ENCODE measurements at regions not wholly inside any gene's neighbourhood (a gene's known extent, or its start where the extent isn't known, plus 50 kb on each side); places are given as distances from the start of the nearest gene placed in this dataset.
A peak's percentile ranks its signal among the peaks of the same experiment; 100 is the strongest.

DNA sequence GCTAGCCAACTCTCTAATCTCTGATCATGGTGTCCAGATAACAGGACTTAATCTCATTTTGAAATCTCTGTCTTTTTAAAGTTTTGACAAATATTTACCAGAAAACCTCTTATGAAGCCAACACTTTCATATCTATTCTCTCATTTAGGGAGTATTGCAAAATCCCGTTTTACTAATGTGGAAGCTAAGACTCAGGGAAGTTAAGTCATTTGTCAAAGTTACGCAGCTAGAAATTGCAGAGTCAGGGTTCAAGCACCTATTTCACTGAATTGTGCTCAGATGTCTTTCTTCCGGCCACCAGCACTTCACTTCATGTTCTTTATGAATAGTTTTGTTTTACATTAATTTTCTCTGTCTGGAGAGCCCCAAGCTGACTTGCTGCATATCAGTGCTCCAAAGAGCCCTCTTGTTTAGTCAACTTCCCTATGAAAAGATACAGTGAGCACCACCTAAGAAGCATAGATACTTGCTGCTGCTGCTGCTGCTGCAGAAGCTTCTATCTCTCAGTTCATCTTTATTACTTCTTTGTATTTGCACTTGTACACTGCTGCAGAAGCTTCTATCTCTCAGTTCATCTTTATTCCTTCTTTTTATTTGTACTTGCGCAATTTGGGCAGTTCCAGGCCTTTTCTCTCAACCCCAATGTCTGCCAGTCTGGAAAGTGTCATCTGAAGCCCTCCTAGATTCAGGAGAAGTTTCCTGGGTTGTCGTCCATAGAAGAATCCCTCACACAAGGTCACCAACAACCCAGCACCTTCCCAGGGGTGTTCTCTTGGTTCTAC, 329.7 kb downstream of the MAFB start:
- DNase-seq = no peak

DNA sequence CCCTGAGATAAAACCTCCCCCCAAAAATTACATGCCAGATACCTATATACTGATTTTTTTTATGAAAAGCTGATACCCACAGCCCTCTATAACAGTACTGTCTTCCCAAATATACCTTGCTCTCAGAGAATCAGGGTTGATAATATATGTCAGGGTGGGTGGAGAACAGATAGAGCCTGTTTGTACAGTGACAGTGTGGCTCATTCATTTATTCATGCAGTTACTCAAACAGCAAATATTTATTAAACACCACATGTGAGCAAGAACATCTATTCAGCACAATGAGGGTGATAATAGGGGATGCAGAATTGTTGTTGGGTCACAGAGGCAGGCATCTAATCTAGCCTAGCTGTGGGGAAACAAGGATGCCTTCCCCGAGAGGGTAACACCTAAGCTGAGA, 334.2 kb downstream of the MAFB start:
- no peak for DNase-seq

DNA sequence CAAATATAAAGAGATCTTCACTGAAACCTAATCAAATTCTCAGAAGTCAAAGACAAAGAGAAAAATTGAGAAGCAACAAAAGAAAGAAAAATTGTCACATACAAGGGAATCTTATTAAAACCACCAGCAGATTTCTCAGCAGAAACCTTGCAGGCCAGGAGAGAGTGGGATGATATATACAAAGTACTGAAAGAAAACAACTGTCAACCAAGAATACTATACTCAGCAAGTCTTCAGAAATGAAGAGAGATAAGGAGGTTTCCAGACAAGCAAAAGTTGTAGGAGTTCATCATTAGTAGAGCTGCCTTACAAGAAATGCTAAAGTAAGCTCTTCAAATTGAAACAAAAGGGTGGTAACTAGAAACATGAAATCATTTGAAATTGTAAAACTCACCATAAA, 345.6 kb downstream of the MAFB start:
- DNase-seq = no peak

DNA sequence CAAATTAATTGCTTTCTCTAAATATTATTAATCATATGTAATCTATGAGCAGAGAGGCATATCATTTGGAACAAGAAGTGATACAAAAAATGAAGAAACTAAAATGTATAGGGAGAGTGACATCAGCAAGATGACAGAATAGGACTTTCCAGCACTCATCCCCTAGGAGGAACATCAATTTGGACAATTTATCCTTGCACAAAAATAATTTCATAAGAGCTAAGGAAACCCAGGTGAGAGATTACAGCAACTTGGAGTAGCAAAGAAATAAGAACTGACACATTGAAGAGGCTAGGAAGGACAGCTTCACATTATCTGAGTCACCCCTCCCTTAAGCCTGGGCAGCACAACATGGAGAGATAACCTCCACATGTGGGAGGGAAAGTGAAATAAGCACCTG, 347.5 kb downstream of the MAFB start:
- DNase-seq = no peak

DNA sequence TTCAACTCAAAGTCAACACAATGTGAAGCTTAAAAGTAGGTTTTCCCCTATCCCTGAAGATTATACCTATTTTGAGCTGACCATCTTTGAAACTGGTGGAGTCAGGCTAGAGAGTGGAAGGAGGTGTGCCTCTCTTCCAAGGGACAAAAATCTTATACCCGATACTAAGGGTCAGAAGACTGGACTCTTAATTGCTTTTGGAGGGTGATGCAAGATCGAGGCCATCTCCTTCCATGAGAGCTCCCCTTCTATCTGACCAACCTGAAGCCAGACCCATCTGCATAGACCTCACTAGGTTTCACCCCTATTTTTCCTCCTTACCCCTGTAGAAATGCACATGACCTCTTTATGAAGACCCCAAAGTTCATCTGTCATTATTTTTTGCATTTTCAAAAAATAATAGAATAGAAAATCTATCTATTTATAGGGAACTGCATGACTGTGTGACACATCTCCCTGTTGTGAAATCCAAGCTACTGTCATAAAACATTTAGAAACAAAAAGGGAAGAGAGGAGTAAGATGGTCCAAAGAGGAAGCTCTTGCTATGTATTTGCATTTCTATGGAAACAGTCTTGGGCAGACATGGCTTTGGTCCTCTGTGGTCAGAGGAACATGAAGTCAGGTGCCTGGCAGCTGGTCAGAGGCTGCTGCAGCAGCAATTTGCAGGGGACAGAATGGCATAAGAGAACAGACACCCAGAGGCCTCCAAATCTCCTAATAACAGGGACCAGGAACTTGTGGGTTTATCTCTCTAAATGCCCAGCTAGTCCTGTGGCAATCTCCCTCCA, 349.2 kb downstream of the MAFB start:
- no peak for DNase-seq

DNA sequence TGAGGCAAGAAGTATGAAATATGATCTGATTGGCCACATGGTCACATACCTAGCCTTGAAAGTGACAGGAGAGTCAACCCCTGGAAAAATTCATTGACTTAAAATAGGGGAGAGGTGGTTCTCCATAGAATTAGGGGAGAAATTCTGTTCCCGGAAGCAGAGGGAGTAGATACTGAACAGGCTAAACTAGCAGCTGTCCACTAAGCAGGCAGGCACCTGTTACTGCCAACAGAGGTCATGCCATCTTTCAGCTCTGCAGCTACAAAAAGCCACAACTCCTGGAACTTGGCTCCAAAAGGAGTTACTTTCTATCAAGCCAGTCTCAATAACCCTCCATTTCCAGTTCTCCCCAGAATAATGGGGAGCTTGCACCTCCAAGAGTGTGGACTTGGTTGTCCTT, 352.5 kb downstream of the MAFB start:
- no peak for DNase-seq

DNA sequence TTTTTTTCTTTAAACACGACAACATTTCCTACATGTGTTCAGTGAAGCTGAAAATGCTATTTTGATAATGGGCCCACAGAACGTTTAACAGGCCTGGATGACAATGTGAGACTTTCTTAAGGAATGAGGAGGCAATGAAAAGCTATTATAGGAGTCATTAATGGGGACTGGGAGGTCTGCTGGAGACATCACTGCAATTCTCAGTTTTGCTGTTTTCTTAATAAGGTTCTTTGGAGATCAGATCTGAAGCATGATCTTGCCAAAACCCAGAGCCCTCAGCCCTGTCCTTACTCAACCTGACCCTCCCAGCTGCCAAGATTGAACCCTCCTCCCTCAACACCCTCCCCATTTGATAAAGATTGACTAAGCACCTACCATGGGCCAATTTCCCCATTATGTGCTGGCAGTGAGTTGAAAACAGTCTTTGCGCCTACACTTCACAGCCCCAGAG, 353.1 kb downstream of the MAFB start:
- DNase-seq = no peak

DNA sequence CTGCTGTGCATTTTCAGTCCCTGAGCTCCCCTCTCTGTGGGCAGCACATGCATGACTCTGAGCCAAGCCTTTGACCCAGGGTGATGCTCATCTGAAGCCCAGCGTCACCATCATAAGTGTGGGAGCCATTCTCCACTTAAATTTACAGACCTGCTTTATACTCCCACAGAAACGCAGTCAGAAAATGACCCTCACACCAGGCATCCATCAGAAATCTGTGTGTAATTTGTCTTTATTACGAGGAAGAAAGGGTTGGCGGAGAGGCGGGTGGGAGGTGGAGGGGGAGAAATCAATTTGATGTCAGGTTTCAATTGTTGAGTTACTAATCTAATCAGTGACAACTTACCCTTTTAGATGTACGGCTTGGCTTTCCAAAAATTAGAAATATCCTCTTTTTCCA, 353.6 kb downstream of the MAFB start:
- no peak for DNase-seq

DNA sequence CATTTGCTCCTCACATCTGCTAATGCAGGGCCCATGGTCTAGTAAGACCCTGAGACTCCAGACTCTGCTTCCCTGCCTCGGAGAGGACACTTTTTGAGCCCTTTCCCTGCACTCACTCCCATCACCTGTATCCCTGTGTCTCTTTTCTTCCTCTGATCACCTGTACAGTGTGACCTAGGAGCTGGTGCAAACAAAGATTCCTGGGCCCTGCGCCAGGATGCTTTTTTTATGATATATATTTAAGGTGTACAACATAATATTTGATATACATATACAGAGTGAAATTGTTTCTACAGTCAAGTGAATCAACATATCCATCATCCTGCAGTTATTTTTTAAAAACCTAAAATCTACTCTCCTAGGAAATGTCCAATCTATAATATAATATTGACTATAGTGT, 355.4 kb downstream of the MAFB start:
- DNase-seq = no peak

DNA sequence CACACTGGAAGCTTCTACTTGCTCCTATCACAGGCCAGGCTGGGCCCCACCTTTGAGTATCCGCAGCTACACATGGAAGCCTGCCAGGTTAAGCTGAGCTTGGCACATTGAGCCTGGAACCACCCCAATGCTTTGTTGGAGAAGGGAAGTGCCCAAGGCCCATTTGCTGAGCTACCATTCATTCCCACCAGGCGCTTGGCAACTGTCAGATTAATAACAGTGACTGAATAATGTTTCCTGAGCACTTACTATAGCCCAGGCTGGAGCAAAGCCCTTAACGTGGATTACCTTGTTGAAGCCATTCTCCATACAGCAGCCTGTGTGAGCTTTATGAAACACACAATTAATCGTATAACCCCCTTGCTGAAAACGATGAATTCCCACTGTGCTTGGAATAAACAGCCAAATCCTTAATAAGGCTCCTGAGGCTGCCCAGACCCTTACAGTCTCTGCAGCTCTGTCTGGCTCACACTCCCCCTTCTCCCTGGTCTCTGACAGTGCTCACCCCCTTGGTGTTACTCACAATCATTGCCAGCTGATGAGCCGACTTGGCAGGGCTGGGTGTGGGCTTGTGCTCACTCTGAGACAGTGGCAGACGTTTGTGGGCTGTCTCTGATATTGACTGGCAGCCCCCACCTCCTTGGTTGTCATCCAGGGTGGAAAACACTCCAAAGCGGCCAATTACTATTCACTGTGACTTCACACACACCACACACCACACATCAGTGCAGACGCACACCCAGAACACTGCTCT, 357.1 kb downstream of the MAFB start:
- DNase-seq = no peak

DNA sequence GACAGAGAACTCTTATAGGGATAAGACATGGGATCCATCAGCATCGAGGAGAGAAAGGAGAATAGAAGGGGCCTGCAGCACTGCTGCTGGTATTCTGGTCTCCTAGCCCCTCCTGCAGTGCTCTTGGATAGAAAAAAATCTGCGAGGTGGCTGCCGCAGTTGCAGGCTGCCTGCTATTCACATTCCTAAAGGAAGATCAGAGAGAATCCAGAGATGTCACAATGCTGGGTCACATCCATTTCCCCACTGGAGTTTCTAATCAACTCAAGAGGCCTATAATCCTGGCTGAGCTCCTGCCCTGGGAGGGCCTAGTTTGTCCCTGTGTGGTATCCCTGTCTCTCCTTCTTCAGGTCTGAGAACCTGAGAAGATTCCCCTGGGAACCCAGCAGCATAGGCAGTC, 357.8 kb downstream of the MAFB start:
- DNase-seq = no peak

DNA sequence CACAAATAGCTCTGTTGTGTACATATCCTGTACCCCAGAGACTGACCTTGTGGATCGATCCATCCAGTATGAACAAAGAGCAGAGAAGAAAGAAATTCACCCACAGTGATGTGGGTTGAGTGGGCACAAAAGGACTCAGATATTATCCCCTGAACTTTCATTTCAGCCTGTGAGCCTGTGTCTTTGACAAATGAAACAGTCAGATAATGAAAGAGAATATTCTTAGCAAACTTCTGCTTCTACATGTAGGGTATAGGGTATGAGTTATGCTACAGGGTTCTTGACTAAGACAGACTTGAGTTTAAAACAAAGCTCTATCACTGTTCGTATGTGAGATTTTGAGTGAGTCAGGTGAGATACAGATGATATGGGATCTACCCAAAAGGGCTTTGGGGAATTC, 359.7 kb downstream of the MAFB start:
- DNase-seq = no peak

DNA sequence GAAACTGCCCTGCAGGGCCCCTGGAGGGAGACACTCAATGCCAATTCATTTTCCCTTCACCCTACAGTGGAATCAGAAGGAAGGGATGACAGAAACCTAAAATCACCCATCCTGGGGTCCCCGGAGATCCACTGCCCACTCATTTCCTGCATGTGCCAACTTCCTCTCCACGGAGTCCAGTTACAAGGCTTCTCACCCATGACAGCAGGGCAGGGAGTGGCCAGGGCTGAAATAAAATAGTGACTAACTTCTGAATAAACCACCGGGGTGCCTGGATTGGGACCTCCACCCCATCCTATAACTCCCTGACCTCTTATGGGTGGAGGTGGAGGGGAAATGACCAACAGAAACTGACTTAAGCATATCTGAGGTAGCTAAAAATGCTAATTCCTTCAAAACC, 362.3 kb downstream of the MAFB start:
- DNase-seq = no peak

DNA sequence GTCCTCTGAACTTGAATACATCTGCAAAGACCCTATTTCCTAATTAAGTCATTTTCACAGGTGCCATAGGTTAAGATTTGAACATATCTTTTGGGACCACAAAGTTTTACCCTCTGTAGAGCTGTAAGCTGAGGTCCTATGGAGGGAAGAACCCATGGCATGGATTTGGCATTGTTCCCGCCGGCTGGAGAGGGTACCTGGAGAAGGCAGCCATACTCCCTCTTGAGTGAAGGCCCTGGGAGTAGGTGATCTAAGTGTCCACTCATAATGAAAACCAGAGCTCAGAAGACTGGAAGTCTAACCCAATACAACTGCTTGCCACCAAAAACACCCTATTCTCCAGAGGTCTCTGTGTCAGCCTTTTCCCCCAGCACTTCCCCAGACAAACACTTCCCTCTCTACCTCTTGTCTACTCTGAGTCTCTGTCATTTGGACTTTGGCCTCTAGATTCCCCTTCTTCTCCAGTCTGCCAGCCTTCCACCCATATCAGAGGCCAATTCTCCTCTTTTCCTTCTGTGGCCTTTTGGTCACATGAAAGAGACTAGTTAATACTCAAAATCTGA, 363.9 kb downstream of the MAFB start:
- no peak for DNase-seq

DNA sequence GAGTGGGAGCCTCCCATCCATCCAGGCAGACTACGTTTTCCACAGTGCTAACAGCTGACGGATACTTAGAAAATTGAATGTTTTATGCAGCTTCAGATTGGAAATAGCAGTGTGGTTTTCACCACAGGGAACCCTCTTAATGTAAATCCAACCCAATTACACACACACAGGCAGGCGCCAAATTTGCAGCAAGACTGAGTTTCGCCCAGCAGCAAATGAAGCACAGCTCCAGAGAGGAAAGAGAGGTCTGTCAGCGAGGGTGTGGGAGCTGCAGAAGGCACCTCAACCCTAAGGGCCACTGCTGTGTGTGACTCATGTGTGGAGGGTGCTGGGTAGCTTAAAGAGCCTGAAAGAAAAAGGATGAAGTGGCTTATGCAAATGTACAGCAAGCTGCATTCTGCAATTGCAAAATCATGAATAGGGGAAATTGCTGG, 365.7 kb downstream of the MAFB start:
- DNase-seq = peak; percentile 80

DNA sequence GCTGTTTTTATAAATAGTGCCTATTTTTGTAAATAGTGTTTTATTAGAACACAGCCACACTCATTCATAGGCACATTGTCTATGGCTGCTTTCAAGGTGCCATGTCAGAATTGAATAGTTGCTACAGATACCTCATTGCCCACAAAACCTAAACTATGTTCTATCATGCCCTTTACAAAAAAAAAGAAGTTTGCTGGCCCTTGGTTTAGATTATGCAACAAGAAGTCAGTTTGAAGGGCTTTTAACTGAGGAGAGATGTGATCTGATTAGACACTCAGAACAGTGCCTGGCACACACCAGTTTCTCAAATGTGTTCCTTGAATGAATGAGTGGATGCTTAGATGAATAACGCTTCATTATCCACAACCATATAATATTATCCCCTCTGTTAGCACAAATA, 366.1 kb downstream of the MAFB start:
- DNase-seq = no peak

DNA sequence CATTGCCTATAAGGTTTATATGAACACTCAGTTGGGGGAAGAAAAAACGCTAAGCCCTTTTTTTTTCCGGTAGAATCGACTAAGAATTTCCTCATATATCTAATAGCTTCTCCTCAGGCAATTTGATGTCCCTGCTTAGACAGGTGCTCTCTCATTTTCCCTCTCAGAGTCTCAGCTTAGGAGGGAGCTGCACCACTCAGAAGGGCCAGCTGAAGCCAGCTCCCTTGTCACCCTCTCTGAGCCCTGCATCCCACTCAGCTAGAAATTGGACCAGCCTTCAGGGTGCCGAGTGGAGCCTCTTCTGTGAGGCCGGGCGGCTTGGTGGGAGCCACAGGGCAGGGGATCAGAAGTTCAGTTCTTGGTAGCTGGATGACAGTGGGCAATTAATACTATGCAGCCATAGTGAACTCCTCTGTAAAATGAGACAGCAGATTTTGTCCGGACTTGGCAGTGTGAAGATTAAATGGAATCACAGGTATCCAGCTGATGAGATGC, 368.5 kb downstream of the MAFB start:
- DNase-seq = no peak

DNA sequence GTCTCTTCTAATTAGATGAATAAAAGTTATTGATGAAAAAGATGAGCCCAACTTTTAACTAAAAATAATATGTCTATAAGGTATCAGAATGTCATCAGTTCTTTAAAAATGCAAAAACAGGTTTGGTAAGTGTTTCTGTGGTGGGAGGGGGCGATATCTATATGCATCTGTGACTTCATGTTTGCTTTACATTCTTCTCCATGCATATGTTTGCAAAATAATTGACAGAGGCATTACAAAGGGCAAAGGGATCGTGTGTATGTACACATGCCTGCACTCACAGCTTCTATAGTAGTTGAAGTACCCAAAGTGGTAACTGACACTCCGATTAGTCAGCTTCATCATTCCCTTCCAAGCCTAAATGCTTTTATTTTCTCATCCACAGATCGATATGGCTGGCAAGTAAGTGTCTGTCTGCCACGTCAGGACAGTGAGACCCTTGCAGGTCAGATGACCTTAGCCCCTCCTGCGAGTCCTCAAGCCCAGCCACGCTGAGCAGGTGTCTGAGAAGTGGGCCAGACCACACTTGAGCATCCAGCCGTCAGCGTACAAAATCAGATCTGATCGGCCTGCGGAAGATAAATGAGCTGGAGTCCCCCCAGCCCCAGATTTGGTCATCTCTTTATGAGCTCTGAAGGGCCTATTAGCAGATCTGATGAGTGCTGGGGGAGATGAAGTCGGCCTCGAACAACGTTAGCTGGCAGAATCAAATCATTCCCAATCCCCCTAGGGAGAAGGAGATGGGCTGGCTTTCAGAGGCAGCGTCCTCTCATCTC, 369.1 kb downstream of the MAFB start:
- no peak for DNase-seq

DNA sequence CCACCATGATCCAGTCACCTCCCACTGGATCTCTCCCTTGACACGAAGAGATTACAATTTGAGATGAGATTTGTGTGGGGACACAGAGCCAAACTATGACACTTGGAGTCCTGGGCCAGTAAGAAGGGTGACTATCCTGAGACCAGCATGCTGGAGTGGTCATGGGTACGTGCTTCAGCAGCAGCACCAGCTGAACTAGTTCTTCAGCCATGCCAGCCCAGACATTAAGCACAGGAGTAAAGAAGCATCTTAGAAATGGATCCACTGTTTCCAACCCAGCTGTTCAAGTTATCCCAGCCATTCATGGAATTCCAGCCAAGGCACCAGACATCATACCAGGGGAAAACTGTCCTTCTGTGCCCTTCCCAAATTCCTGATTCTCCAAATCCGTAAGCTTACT, 370.0 kb downstream of the MAFB start:
- DNase-seq = no peak

DNA sequence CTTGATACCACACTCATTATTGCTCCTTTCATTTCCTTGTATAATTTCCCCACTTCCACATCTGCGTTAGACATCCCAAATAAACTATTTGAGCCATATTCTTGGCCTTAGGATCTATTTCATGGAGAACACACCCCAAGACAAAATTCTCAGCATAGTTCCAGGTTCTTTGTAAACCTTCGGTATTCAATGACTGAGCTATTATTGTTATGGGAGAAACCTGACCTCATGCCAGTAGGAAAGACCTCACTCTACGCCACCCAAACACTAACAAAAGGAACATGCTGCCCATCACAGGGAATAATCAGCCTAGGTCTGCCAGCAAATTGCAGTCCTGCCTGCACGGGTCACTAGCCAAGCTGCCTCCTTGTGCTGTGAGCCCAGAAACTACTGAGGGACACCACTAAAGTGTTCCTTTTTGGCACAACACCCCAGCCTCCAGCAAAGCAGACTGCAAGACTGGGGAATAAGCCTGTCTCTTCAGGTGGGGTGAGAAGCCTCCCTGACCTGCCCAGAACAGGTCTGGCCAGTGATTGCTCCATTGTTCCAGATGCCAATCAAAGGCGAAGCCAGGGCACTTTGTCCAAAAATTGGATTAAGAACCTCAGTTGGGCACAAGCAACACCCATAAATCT, 371.8 kb downstream of the MAFB start:
- no peak for DNase-seq

DNA sequence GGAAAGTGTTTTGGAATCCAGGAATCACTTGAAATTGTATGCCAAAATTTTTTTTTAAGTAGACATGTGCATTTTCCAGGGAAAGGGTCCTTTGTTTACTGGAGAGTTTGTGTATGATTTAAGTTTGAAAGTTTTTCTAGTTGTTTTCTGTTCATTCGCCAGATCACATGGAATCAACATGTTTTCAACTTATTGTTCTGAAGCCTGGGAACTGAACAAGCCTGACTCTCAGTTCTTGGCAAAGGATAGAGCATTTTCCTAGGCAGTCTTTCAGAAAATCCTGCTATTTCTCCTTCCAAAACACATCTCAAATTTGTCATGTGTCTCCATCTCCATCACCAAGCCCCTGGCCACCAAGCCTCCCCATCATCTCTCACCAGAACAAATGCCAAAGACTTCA, 374.8 kb downstream of the MAFB start:
- DNase-seq = no peak

DNA sequence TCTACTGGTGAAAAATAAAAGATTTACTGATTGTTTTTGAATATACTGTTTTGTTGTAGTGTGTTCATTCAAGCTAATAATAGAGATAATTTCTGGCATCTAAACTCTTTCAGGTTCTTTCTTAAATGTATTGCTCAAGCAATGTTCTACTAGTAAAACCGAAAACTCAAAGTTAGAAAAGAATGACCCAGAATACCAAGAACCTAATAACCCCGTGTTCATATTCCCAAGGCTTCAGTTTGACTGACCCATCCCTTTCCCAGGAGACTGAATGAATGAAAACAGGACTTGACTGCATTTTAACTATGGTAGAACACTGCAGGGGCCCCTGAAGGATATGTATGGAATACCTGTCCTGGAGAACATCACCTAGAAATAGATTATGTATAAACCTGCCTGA, 375.3 kb downstream of the MAFB start:
- DNase-seq = no peak

Measured in fibroblast of skin of scalp (primary cell).